GM12878 (cell line): ENCODE measurements at regions not wholly inside any gene's neighbourhood (a gene's known extent, or its start where the extent isn't known, plus 50 kb on each side); places are given as distances from the start of the nearest gene placed in this dataset.

Experiments used
- ATAC-seq: fragments of 200-7000 bp; cut with Tn5 transposase; 3 replicates; pipeline ENCODE4 v1.9.1; 2020; ENCODE audit warnings: mild to moderate bottlenecking, moderate library complexity
- BruUV-seq: library from RNA; stranded (reverse); fragments of 400-500 nt; replicated peaks from 2 replicates; lab custom pipeline; 2021; lab: Mats Ljungman, UMichigan
- CTCF ChIA-PET: fragments of 300-600 bp; sonication (Branson Sonifier 250); formaldehyde crosslinking; extraction: SDS; loops from one replicate; lab custom pipeline; 2021; ENCODE audit warnings: inconsistent platforms; lab: Yijun Ruan, JAX
- POLR2A ChIA-PET: fragments of 350-600 bp; formaldehyde crosslinking; extraction: SDS; loops from one replicate; lab custom pipeline; 2021; ENCODE audit warnings: inconsistent platforms; lab: Charles Lee
- RAD21 ChIA-PET: fragments of 300-600 bp; sonication (Branson Sonifier 250); formaldehyde crosslinking; loops from one replicate; lab custom pipeline; 2023; ENCODE audit warnings: antibody characterized with exemption; ENCODE audit not compliant: unreplicated experiment; lab: Charles Lee
- SMC1A ChIA-PET: fragments of 300-600 bp; sonication (Branson Sonifier 250); formaldehyde crosslinking; loops from one replicate; lab custom pipeline; 2023; ENCODE audit not compliant: unreplicated experiment, uncharacterized antibody; lab: Charles Lee
- DNase-seq: peaks from one replicate; pipeline ENCODE4 v3.0.0-alpha.2; 2011; ENCODE audit warnings: low read depth, low spot score
- FAIRE-seq: peaks from 3 replicates; lab custom pipeline; 2011; peaks lifted over from hg19 to GRCh38; lab: Jason Lieb, UNC
- H2AFZ ChIP-seq: 2 replicates; pipeline ENCODE4 v1.6.0; 2011; ENCODE audit warnings: low read depth, low read length, control low read depth; ENCODE audit not compliant: control insufficient read depth
- H3K27ac ChIP-seq: 2 replicates; pipeline ENCODE4 v1.5.1; 2011; ENCODE audit warnings: control low read depth; ENCODE audit not compliant: control insufficient read depth, insufficient read depth
- H3K27me3 ChIP-seq, 2 experiments: replicated peaks in 1 of 2; 2 replicates each; pipeline versions ENCODE4 v1.6.0 to v1.6.1; 2011; ENCODE audit warnings: low read length in 1 of 2; ENCODE audit not compliant: control insufficient read depth in 2 of 2, insufficient read depth in 2 of 2
- H3K36me3 ChIP-seq, 2 experiments: 2 replicates each; pipeline ENCODE4 v1.5.1; 2011; ENCODE audit warnings: low read length in 1 of 2; ENCODE audit not compliant: control insufficient read depth in 2 of 2, insufficient read depth in 2 of 2
- H3K4me1 ChIP-seq: 2 replicates; pipeline ENCODE4 v1.6.1; 2011; ENCODE audit warnings: mild to moderate bottlenecking, low read length, moderate library complexity, mixed read lengths; ENCODE audit not compliant: control insufficient read depth, insufficient read depth
- H3K4me2 ChIP-seq: 2 replicates; pipeline ENCODE4 v1.6.0; 2011; ENCODE audit warnings: control low read depth; ENCODE audit not compliant: control insufficient read depth, insufficient read depth
- H3K4me3 ChIP-seq: fragments of 200-600 bp; sonication (generic); 2 replicates; pipeline ENCODE4 v1.5.1; 2016
- H3K79me2 ChIP-seq: 2 replicates; pipeline ENCODE4 v1.6.0; 2011; ENCODE audit warnings: low read length; ENCODE audit not compliant: control insufficient read depth, insufficient read depth
- H3K9ac ChIP-seq: 2 replicates; pipeline ENCODE4 v1.8.0; 2011; ENCODE audit warnings: low read length, control low read depth, mixed read lengths; ENCODE audit not compliant: control insufficient read depth, insufficient read depth
- H3K9me3 ChIP-seq: replicated peaks from 3 replicates; pipeline ENCODE4 v1.5.1; 2011; ENCODE audit warnings: mild to moderate bottlenecking, low read length; ENCODE audit not compliant: control insufficient read depth, insufficient read depth
- H4K20me1 ChIP-seq: 2 replicates; pipeline ENCODE4 v1.6.0; 2011; ENCODE audit not compliant: control insufficient read depth, insufficient read depth
- BMI1 ChIP-seq: fragments of 450-650 bp; IDR thresholded peaks from 2 replicates; pipeline ENCODE4 v1.6.1; 2016; ENCODE audit warnings: mild to moderate bottlenecking, moderate library complexity, borderline replicate concordance
- CHD2 ChIP-seq: IDR thresholded peaks from 2 replicates; pipeline ENCODE4 v1.6.1; 2011; ENCODE audit warnings: low read depth, low read length, improper control_type of control experiment, borderline replicate concordance
- FOXM1 ChIP-seq: IDR thresholded peaks from 2 replicates; pipeline ENCODE4 v1.6.1; 2012; ENCODE audit warnings: low read depth, mild to moderate bottlenecking, inconsistent platforms, low read length, moderate library complexity
- HDAC6 ChIP-seq: fragments of 200-600 bp; sonication (generic); IDR thresholded peaks from one replicate; pipeline ENCODE4 v1.8.0; 2017; ENCODE audit warnings: antibody characterized with exemption; ENCODE audit not compliant: unreplicated experiment
- JUND ChIP-seq: IDR thresholded peaks from 2 replicates; pipeline ENCODE4 v1.6.1; 2012; ENCODE audit warnings: low read depth, mild to moderate bottlenecking, low read length, improper control_type of control experiment, moderate library complexity
- MXI1 ChIP-seq: fragments of 150-350 bp; IDR thresholded peaks from 2 replicates; pipeline ENCODE4 v1.6.1; 2011; ENCODE audit warnings: low read depth, mild to moderate bottlenecking, inconsistent platforms, low read length, improper control_type of control experiment
- NR2C1 ChIP-seq: fragments of 450-650 bp; IDR thresholded peaks from 2 replicates; pipeline ENCODE4 v1.6.1; 2017; ENCODE audit warnings: antibody characterized with exemption, mild to moderate bottlenecking, moderate library complexity
- NR2C2 ChIP-seq: IDR thresholded peaks from 2 replicates; pipeline ENCODE4 v1.6.1; 2011; ENCODE audit warnings: borderline replicate concordance, low read depth; ENCODE audit not compliant: control insufficient read depth, insufficient read length
- PAX5 ChIP-seq: IDR thresholded peaks from 2 replicates; pipeline ENCODE4 v1.6.1; 2011; ENCODE audit warnings: low read depth, low read length, borderline replicate concordance
- PML ChIP-seq: IDR thresholded peaks from 2 replicates; pipeline ENCODE4 v1.6.1; 2012; ENCODE audit warnings: low read length, inconsistent platforms
- RB1 ChIP-seq: fragments of 450-650 bp; formaldehyde crosslinking; IDR thresholded peaks from 2 replicates; pipeline ENCODE4 v1.6.1; 2017; ENCODE audit warnings: mild to moderate bottlenecking, borderline replicate concordance
- SIN3A ChIP-seq: IDR thresholded peaks from 2 replicates; pipeline ENCODE4 v1.6.1; 2012; ENCODE audit warnings: low read depth, low read length, improper control_type of control experiment
- SMAD1 ChIP-seq: fragments of 450-650 bp; IDR thresholded peaks from 2 replicates; pipeline ENCODE4 v1.6.1; 2018; ENCODE audit warnings: mild to moderate bottlenecking, low read depth; ENCODE audit not compliant: partially characterized antibody
- SPI1 ChIP-seq: IDR thresholded peaks from 2 replicates; pipeline ENCODE4 v1.6.1; 2011; ENCODE audit warnings: low read depth, mild to moderate bottlenecking, low read length, moderate library complexity, borderline replicate concordance; ENCODE audit not compliant: insufficient read depth
- SREBF1 ChIP-seq: IDR thresholded peaks from 2 replicates; pipeline ENCODE4 v1.6.1; 2012; ENCODE audit warnings: mild to moderate bottlenecking, low read length
- SRF ChIP-seq, 2 experiments: IDR thresholded peaks; 2 replicates each; pipeline ENCODE4 v1.6.1; 2011; ENCODE audit warnings: low read depth in 2 of 2, low read length in 2 of 2, mild to moderate bottlenecking in 1 of 2, moderate library complexity in 1 of 2
- TCF3 ChIP-seq: IDR thresholded peaks from 2 replicates; pipeline ENCODE4 v1.6.1; 2012; ENCODE audit warnings: low read depth, mild to moderate bottlenecking, low read length, borderline replicate concordance; ENCODE audit not compliant: insufficient read depth
- YBX1 ChIP-seq: fragments of 450-650 bp; IDR thresholded peaks from 2 replicates; pipeline ENCODE4 v1.6.1; 2016; ENCODE audit warnings: antibody characterized with exemption
- ZSCAN29 ChIP-seq: fragments of 450-650 bp; IDR thresholded peaks from 2 replicates; pipeline ENCODE4 v1.6.1; 2017; ENCODE audit warnings: mild to moderate bottlenecking, moderate library complexity
- WGBS: methylation state at CpG from one replicate; pipeline ENCODE4 v1.1.6; 2016; ENCODE audit warnings: low lambda C conversion rate; ENCODE audit not compliant: insufficient replicate concordance, insufficient coverage; ENCODE audit errors: missing lambda C conversion rate; 5-methylcytosine and 5-hydroxymethylcytosine counted together
- in situ Hi-C: fragments of 300-500 bp; cut with MboI; formaldehyde crosslinking; loops from 9 replicates; pipeline ENCODE4 v1.14.3; 2018; ENCODE audit warnings: mixed read lengths
- intact Hi-C: fragments of 100-400 bp; cut with micrococcal nuclease; formaldehyde crosslinking; loops from one replicate; pipeline ENCODE4 v1.14.2; 2022; ENCODE audit not compliant: unreplicated experiment

- H3K9ac ChIP-seq = no peak overlapping the region
- H2AFZ ChIP-seq = no peak overlapping the region
- CTCF ChIA-PET = interaction anchor here (1.0 kb wide), 1 partner anchor 9 kb away, joined by 5 read pairs; no protein-coding TSS in a partner anchor
- no peak for FAIRE-seq
- H3K4me3 ChIP-seq = no peak overlapping the region
- no peaks in the 10 kb centered on the region for H4K20me1 ChIP-seq
- H3K4me1 ChIP-seq = no peaks in the 10 kb centered on the region
- WGBS = 33% methylated on average over 4 of the region's 4 CpGs
- no peak for ATAC-seq
- POLR2A ChIA-PET = no interaction called here
- in situ Hi-C loops (no loop called here), intact Hi-C loops (no loop called here)
- H3K27me3 ChIP-seq = no peaks in the 10 kb centered on the region
- H3K4me2 ChIP-seq = no peak overlapping the region
- RAD21 ChIA-PET = no interaction called here
- SMC1A ChIA-PET = interaction anchor here (0.8 to 1.1 kb wide), 2 partner anchors 9 to 47 kb away, joined by 3 read pairs; no protein-coding TSS in a partner anchor
- H3K36me3 ChIP-seq = no peaks in the 10 kb centered on the region
- no peak overlapping the region for H3K27ac ChIP-seq
- H3K79me2 ChIP-seq = no peaks in the 10 kb centered on the region
- no peaks in the 10 kb centered on the region for H3K9me3 ChIP-seq
- no TSS peak for BruUV-seq
- no peak for DNase-seq
- no peak for TF ChIP-seq JUND
- no peak for TF ChIP-seq TCF3
- TF ChIP-seq PML = no peak
- no peak for TF ChIP-seq RB1
- TF ChIP-seq NR2C1 = no peak
- TF ChIP-seq SRF (IDR thresholded peaks at IDR 0.05; ENCODE audit: low read depth in 2 of 2, low read length in 2 of 2) = no peak
- no peak for TF ChIP-seq FOXM1
- no peak for TF ChIP-seq SPI1
- TF ChIP-seq SREBF1 = no peak
- no peak for TF ChIP-seq CHD2
- no peak for TF ChIP-seq NR2C2
- no peak for TF ChIP-seq HDAC6
- no peak for TF ChIP-seq YBX1
- TF ChIP-seq ZSCAN29 = no peak
- no peak for TF ChIP-seq MXI1
- TF ChIP-seq BMI1 = no peak
- TF ChIP-seq PAX5 = no peak
- no peak for TF ChIP-seq SIN3A
- TF ChIP-seq SMAD1 = no peak
Observed at GRCh38 chr4:147088146-147088545, 142.5 kb upstream of the TTC29 start.
